Neural cell (in vitro differentiated cells): ENCODE measurements at regions not wholly inside any gene's neighbourhood (a gene's known extent, or its start where the extent isn't known, plus 50 kb on each side); places are given as distances from the start of the nearest gene placed in this dataset.

Experiments used
- EP300 ChIP-seq: fragments of 450-650 bp; conservative IDR thresholded peaks from 2 replicates; pipeline ENCODE4 v1.6.1; 2014; ENCODE audit warnings: antibody characterized with exemption, mild to moderate bottlenecking, moderate library complexity; ENCODE audit not compliant: poor library complexity, severe bottlenecking
- RAD21 ChIP-seq: fragments of 450-650 bp; conservative IDR thresholded peaks from 2 replicates; pipeline ENCODE4 v1.6.1; 2014; ENCODE audit warnings: antibody characterized with exemption, mild to moderate bottlenecking, moderate library complexity
- TF ChIP-seq, protein P1 (sequence below): fragments of 450-650 bp; IDR thresholded peaks from 2 replicates; pipeline ENCODE4 v1.5.1; 2014; ENCODE audit warnings: antibody characterized with exemption, mild to moderate bottlenecking, moderate library complexity; ENCODE audit not compliant: poor library complexity, severe bottlenecking

DNA sequence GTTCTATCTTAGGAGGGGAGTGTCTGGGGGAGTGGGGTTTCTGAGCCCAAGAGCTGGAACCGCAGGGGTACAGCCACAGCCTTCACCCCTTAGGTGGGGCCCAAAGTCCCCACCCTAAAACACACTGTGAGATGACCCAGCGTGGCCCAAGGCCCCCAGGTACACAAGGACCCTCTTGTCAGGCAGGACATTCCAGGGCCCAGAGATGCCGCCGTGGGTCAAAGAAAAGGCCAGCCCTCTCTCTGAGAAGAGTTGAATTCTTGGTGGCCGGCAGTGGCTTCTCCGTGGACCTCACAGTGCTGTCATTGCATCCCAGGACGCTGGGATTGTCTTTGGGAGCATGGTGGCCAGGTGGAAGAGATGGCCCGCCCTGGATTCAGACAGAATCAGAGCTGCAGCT lies 176.3 kb upstream of the C1orf174 start:
- TF ChIP-seq, protein P1, sequence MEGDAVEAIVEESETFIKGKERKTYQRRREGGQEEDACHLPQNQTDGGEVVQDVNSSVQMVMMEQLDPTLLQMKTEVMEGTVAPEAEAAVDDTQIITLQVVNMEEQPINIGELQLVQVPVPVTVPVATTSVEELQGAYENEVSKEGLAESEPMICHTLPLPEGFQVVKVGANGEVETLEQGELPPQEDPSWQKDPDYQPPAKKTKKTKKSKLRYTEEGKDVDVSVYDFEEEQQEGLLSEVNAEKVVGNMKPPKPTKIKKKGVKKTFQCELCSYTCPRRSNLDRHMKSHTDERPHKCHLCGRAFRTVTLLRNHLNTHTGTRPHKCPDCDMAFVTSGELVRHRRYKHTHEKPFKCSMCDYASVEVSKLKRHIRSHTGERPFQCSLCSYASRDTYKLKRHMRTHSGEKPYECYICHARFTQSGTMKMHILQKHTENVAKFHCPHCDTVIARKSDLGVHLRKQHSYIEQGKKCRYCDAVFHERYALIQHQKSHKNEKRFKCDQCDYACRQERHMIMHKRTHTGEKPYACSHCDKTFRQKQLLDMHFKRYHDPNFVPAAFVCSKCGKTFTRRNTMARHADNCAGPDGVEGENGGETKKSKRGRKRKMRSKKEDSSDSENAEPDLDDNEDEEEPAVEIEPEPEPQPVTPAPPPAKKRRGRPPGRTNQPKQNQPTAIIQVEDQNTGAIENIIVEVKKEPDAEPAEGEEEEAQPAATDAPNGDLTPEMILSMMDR = no peak
- TF ChIP-seq RAD21 (no peak), EP300 (no peak)
